MCF 10A (cell line): ENCODE measurements at regions not wholly inside any gene's neighbourhood (a gene's known extent, or its start where the extent isn't known, plus 50 kb on each side); places are given as distances from the start of the nearest gene placed in this dataset.

ENCODE experiments used
- BruUV-seq: library from RNA; stranded (reverse); fragments of 400-500 nt; replicated peaks from 2 replicates; lab custom pipeline; 2021; lab: Mats Ljungman, UMichigan
- CTCF ChIA-PET: fragments of 300-600 bp; sonication (Branson Sonifier 250); formaldehyde crosslinking; extraction: SDS; loops from one replicate; lab custom pipeline; 2021; ENCODE audit warnings: antibody characterized with exemption, inconsistent platforms; lab: Yijun Ruan, JAX
- POLR2A ChIA-PET: fragments of 300-600, 350-650 bp; sonication (Branson Sonifier 250); formaldehyde crosslinking; extraction: SDS; loops from one replicate; lab custom pipeline; 2020; ENCODE audit warnings: antibody characterized with exemption, inconsistent platforms; lab: Yijun Ruan, JAX
- DNase-seq: peaks from one replicate; pipeline ENCODE4 v3.0.0-alpha.2; 2018; ENCODE audit not compliant: unreplicated experiment
- H3K27ac Mint-ChIP-seq: one replicate; pipeline ENCODE4 v1.8.0; 2022; ENCODE audit warnings: mild to moderate bottlenecking, low read depth, mixed read lengths; ENCODE audit not compliant: unreplicated experiment
- H3K27me3 Mint-ChIP-seq: one replicate; pipeline ENCODE4 v1.8.0; 2022; ENCODE audit warnings: mixed read lengths; ENCODE audit not compliant: insufficient read depth, unreplicated experiment
- H3K36me3 Mint-ChIP-seq: one replicate; pipeline ENCODE4 v1.8.0; 2022; ENCODE audit warnings: mild to moderate bottlenecking, moderate library complexity, mixed read lengths; ENCODE audit not compliant: insufficient read depth, unreplicated experiment
- H3K4me1 Mint-ChIP-seq: one replicate; pipeline ENCODE4 v1.8.0; 2022; ENCODE audit warnings: mixed read lengths; ENCODE audit not compliant: insufficient read depth, unreplicated experiment
- H3K4me3 Mint-ChIP-seq: one replicate; pipeline ENCODE4 v1.8.0; 2022; ENCODE audit warnings: mild to moderate bottlenecking, moderate library complexity, mixed read lengths; ENCODE audit not compliant: unreplicated experiment
- H3K9me3 Mint-ChIP-seq: one replicate; pipeline ENCODE4 v1.8.0; 2022; ENCODE audit warnings: mixed read lengths; ENCODE audit not compliant: unreplicated experiment
- intact Hi-C: fragments of 100-400 bp; cut with micrococcal nuclease; formaldehyde crosslinking; loops from 2 replicates; pipeline ENCODE4 v1.14.1; 2022
- TF ChIP-seq, protein P1 (sequence below): fragments of 200-600 bp; IDR thresholded peaks from one replicate; pipeline ENCODE4 v1.8.0; 2022; ENCODE audit warnings: antibody characterized with exemption, mild to moderate bottlenecking; ENCODE audit not compliant: unreplicated experiment

DNA sequence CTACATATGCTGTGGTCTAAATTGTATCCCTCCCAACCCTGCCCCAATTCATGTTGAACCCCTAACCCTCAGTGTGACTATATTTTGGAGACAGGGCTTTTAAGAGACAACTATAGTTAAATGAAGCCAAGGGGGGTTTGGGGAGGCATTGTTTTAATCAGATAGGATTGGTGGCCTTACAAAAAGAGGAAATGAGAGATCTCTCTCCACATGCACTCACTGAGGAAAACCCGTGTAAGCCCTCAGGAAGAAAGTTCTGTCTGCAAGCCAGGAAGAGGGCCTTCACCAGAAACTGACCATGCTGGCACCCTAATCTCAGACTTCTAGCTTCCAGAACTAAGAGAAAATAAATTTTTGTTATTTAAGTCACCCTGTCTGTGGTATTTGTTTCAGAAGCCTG, 276.7 kb downstream of the KIF20B start:
- CTCF ChIA-PET, result interaction anchor here (0.8 to 2.2 kb wide), 3 partner anchors 24 to 885 kb away, joined by 3 to 8 read pairs (median 3); no protein-coding TSS in a partner anchor
- TF ChIP-seq, protein P1, sequence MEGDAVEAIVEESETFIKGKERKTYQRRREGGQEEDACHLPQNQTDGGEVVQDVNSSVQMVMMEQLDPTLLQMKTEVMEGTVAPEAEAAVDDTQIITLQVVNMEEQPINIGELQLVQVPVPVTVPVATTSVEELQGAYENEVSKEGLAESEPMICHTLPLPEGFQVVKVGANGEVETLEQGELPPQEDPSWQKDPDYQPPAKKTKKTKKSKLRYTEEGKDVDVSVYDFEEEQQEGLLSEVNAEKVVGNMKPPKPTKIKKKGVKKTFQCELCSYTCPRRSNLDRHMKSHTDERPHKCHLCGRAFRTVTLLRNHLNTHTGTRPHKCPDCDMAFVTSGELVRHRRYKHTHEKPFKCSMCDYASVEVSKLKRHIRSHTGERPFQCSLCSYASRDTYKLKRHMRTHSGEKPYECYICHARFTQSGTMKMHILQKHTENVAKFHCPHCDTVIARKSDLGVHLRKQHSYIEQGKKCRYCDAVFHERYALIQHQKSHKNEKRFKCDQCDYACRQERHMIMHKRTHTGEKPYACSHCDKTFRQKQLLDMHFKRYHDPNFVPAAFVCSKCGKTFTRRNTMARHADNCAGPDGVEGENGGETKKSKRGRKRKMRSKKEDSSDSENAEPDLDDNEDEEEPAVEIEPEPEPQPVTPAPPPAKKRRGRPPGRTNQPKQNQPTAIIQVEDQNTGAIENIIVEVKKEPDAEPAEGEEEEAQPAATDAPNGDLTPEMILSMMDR, result no peak
- H3K4me1 Mint-ChIP-seq, result no peaks in the 10 kb centered on the region
- intact Hi-C loops, result no loop called here
- POLR2A ChIA-PET, result no interaction called here
- no TSS peak for BruUV-seq
- DNase-seq, result no peak
- H3K4me3 Mint-ChIP-seq, result no peak overlapping the region
- no peaks in the 10 kb centered on the region for H3K27me3 Mint-ChIP-seq
- H3K9me3 Mint-ChIP-seq, result peaks cover 4% of the 10 kb centered on the region
- no peaks in the 10 kb centered on the region for H3K36me3 Mint-ChIP-seq
- no peak overlapping the region for H3K27ac Mint-ChIP-seq

DNA sequence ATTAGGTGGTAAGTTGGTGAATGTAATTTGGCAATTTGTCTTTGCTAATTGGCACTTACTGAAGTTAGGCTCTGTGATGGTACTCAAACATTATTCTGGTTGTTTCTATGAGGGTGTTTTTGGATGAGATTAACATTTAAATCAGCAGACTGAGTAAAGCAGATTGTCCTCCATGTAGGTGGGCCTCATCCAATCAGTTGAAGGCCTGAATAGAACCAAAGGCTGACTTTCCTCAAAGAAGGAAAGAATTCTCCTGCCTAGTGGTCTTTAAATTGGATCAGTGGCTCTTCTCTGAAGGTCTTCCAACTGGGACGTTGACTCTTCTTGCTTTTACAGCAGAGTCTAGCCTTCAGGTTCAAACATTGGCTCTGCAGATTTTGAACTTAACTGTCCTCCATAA, 278.3 kb downstream of the KIF20B start:
- no peak for DNase-seq
- intact Hi-C loops, result no loop called here
- Mint-ChIP-seq H3K4me3 (no peak overlapping the region), H3K4me1 (no peaks in the 10 kb centered on the region), H3K36me3 (no peaks in the 10 kb centered on the region), H3K27me3 (no peaks in the 10 kb centered on the region), H3K9me3 (peaks cover 10% of the 10 kb centered on the region), H3K27ac (no peak overlapping the region)
- TF ChIP-seq, protein P1, result no peak
- ChIA-PET POLR2A (interaction anchor here (0.6 kb wide), 1 partner anchor 12 kb away, joined by 4 read pairs; no protein-coding TSS in a partner anchor), CTCF (interaction anchor here (0.6 kb wide), 1 partner anchor 149 kb away, joined by 3 read pairs; no protein-coding TSS in a partner anchor)
- no TSS peak for BruUV-seq

DNA sequence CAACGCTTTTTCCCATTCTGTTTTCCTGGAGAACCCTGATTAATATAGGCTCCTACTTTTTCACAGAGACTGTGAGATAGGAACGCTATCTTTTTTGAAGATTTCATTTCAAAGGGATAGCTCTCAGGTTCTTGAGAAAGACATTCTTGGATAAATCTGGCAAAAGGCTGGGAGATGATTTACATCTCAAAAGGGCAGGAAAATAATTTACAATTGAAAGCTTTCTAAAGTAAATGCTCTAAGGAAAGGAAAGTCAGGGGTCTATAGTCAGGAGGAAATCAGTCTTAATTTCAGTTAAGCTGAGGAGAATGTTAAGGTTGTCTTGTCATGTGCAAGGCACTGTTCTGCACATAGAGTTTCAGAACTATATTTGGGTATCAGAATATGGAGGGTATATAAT, 278.8 kb downstream of the KIF20B start:
- intact Hi-C loops, result no loop called here
- Mint-ChIP-seq H3K9me3 (peaks cover 10% of the 10 kb centered on the region), H3K36me3 (no peaks in the 10 kb centered on the region), H3K4me1 (no peaks in the 10 kb centered on the region), H3K27ac (no peak overlapping the region), H3K27me3 (no peaks in the 10 kb centered on the region), H3K4me3 (no peak overlapping the region)
- ChIA-PET CTCF (interaction anchor here (0.6 kb wide), 1 partner anchor 208 kb away, joined by 3 read pairs; no protein-coding TSS in a partner anchor), POLR2A (interaction anchor here (0.6 kb wide), 1 partner anchor 13 kb away, joined by 4 read pairs; no protein-coding TSS in a partner anchor)
- TF ChIP-seq, protein P1, result no peak
- BruUV-seq, result no TSS peak
- no peak for DNase-seq

DNA sequence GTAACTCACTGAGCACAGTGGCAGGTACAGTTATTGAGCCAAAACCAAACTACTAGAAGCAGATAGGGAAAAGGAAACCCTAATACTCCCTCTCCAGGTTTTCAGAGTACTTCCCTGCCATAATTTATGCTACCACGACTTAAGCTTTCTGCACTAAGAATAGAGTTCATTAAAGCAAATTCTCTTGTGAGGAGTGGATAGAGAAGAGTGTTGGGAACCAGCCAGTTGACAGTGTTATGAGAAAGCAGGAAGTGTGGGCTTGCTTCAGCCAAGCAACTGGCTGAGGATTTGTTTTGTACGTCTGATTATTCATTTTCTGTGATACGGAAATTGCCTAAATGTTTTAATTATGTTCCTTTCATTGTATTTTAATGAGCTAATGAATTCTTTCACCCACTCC, 280.5 kb downstream of the KIF20B start:
- no TSS peak for BruUV-seq
- Mint-ChIP-seq H3K27me3 (no peaks in the 10 kb centered on the region), H3K36me3 (no peaks in the 10 kb centered on the region), H3K4me3 (no peak overlapping the region), H3K4me1 (no peaks in the 10 kb centered on the region), H3K27ac (no peak overlapping the region), H3K9me3 (peaks cover 10% of the 10 kb centered on the region)
- TF ChIP-seq, protein P1, result no peak
- ChIA-PET POLR2A (interaction anchor here (1.4 kb wide), 1 partner anchor 166 kb away, joined by 3 read pairs; no protein-coding TSS in a partner anchor), CTCF (interaction anchor here (0.7 kb wide), 2 partner anchors 129 to 186 kb away, joined by 4 read pairs; no protein-coding TSS in a partner anchor)
- DNase-seq, result peak; percentile 4
- intact Hi-C loops, result no loop called here
